Sigmoid colon (tissue), 4 donors: ENCODE measurements at regions not wholly inside any gene's neighbourhood (a gene's known extent, or its start where the extent isn't known, plus 50 kb on each side); places are given as distances from the start of the nearest gene placed in this dataset.

Experiments
- EP300 ChIP-seq, 4 donors: sonication (generic); formaldehyde crosslinking; IDR thresholded peaks; one replicate each; pipeline ENCODE4 v1.6.1; 2017; ENCODE audit warnings: antibody characterized with exemption in 4 of 4
- POLR2AphosphoS5 ChIP-seq, 4 donors: sonication (generic); formaldehyde crosslinking; IDR thresholded peaks; one replicate each; pipeline ENCODE4 v1.6.1; 2017; ENCODE audit warnings: antibody characterized with exemption in 4 of 4

GRCh38 chr12:59087077-59087673 lies 166.9 kb upstream of the LRIG3 start:
- TF ChIP-seq EP300 (IDR thresholded peaks at IDR 0.05) (no peak), POLR2AphosphoS5 (IDR thresholded peaks at IDR 0.05) (no peak)
